HepG2 (cell line): ENCODE measurements at regions not wholly inside any gene's neighbourhood (a gene's known extent, or its start where the extent isn't known, plus 50 kb on each side); places are given as distances from the start of the nearest gene placed in this dataset.

Source experiments
- ATAC-seq: fragments of 200-7000 bp; cut with Tn5 transposase; 3 replicates; pipeline ENCODE4 v1.9.1; 2020; ENCODE audit warnings: mild to moderate bottlenecking, moderate library complexity
- BruUV-seq: library from RNA; stranded (reverse); fragments of 400-500 nt; replicated peaks from 2 replicates; lab custom pipeline; 2021; lab: Mats Ljungman, UMichigan
- CTCF ChIA-PET: fragments of 300-600 bp; formaldehyde crosslinking; extraction: SDS; loops from one replicate; lab custom pipeline; 2021; ENCODE audit warnings: low total read pairs, inconsistent platforms, low intra/inter-chr PET ratio; lab: Yijun Ruan, JAX
- POLR2A ChIA-PET: fragments of 350-600 bp; sonication (Branson Sonifier 250); formaldehyde crosslinking; loops from one replicate; lab custom pipeline; 2020; ENCODE audit warnings: antibody characterized with exemption, inconsistent platforms; lab: Yijun Ruan, JAX
- DNase-seq: peaks from one replicate; pipeline ENCODE4 v3.0.0-alpha.2; 2015; ENCODE audit warnings: low spot score
- FAIRE-seq: peaks from 3 replicates; lab custom pipeline; 2011; peaks lifted over from hg19 to GRCh38; lab: Jason Lieb, UNC
- H2AFZ ChIP-seq: one replicate; pipeline ENCODE4 v1.6.1; 2011; ENCODE audit warnings: low read length, inconsistent platforms
- H3K27ac ChIP-seq: fragments of 300-600 bp; 3 replicates; pipeline ENCODE4 v1.8.0; 2011; ENCODE audit warnings: mixed run types, mild to moderate bottlenecking, mixed read lengths, low read length, inconsistent platforms; ENCODE audit not compliant: insufficient read depth; ENCODE audit errors: extremely low read length
- H3K27me3 ChIP-seq, 2 experiments: fragments of 200-600 bp in 1 of 2; 2 replicates in 1 of 2; 3 replicates in 1 of 2; pipeline versions ENCODE4 v1.6.0 to v1.8.0; 2011; ENCODE audit warnings: low read length in 2 of 2, mild to moderate bottlenecking in 2 of 2, moderate library complexity in 2 of 2, inconsistent platforms in 1 of 2; ENCODE audit not compliant: insufficient read depth in 2 of 2, control insufficient read depth in 1 of 2
- H3K36me3 ChIP-seq, 2 experiments: fragments of 200-600 bp in 1 of 2; replicated peaks in 1 of 2; 2 replicates in 1 of 2; 3 replicates in 1 of 2; pipeline versions ENCODE4 v1.5.1 to v1.8.0; 2011; ENCODE audit warnings: low read length in 2 of 2, inconsistent platforms in 1 of 2; ENCODE audit not compliant: insufficient read depth in 2 of 2, control insufficient read depth in 1 of 2
- H3K4me1 ChIP-seq: 2 replicates; pipeline ENCODE4 v1.5.1; 2012; ENCODE audit warnings: low read length, inconsistent platforms; ENCODE audit not compliant: insufficient read depth
- H3K4me2 ChIP-seq: 2 replicates; pipeline ENCODE4 v1.6.0; 2011; ENCODE audit warnings: low read depth, low read length, inconsistent platforms
- H3K4me3 ChIP-seq, 3 experiments: fragments of 200-600 bp in 1 of 3; sonication (generic), shearing (Covaris generic) in 1 of 3; replicated peaks in 1 of 3; 2 replicates each; pipeline ENCODE4 v1.5.1; 2011 to 2016; ENCODE audit warnings: low read length in 3 of 3, inconsistent platforms in 2 of 3, low read depth in 2 of 3, mild to moderate bottlenecking in 2 of 3, control low read depth in 1 of 3, mixed read lengths in 1 of 3; ENCODE audit not compliant: insufficient read depth in 1 of 3
- H3K79me2 ChIP-seq: one replicate; pipeline ENCODE4 v1.6.1; 2011; ENCODE audit warnings: low read length, inconsistent platforms; ENCODE audit not compliant: insufficient read depth
- H3K9ac ChIP-seq: 2 replicates; pipeline ENCODE4 v1.6.0; 2011; ENCODE audit warnings: mild to moderate bottlenecking, low read depth, low read length, inconsistent platforms; ENCODE audit not compliant: insufficient read depth
- H3K9me3 ChIP-seq: 2 replicates; pipeline ENCODE4 v1.5.1; 2012; ENCODE audit warnings: mild to moderate bottlenecking, low read length
- H4K20me1 ChIP-seq: 2 replicates; pipeline ENCODE4 v1.6.0; 2011; ENCODE audit warnings: inconsistent platforms, mild to moderate bottlenecking, low read length, moderate library complexity; ENCODE audit not compliant: insufficient read depth
- CEBPB ChIP-seq: IDR thresholded peaks from 2 replicates; pipeline ENCODE4 v1.6.1; 2011; ENCODE audit warnings: low read depth, low read length, improper control_type of control experiment, borderline replicate concordance
- DNMT1 ChIP-seq: sonication (generic); formaldehyde crosslinking; IDR thresholded peaks from 2 replicates; pipeline ENCODE4 v1.5.1; 2020; ENCODE audit warnings: mild to moderate bottlenecking, missing genetic modification reagents
- ESRRA ChIP-seq: sonication (generic); formaldehyde crosslinking; IDR thresholded peaks from 2 replicates; pipeline ENCODE4 v1.5.1; 2020; ENCODE audit warnings: mild to moderate bottlenecking, low read depth, missing genetic modification reagents
- HNF4A ChIP-seq: sonication (generic); formaldehyde crosslinking; IDR thresholded peaks from 2 replicates; pipeline ENCODE4 v1.4.0; 2020; ENCODE audit warnings: missing genetic modification reagents
- NFIC ChIP-seq: IDR thresholded peaks from 2 replicates; pipeline ENCODE4 v1.6.1; 2012; ENCODE audit warnings: mild to moderate bottlenecking, low read length, inconsistent platforms
- POLR2G ChIP-seq: fragments of 200-400 bp; formaldehyde crosslinking; IDR thresholded peaks from 2 replicates; pipeline ENCODE4 v1.6.1; 2018; ENCODE audit warnings: mild to moderate bottlenecking, low read depth, low read length, moderate library complexity
- PRMT3 ChIP-seq: sonication (generic); formaldehyde crosslinking; IDR thresholded peaks from 2 replicates; pipeline ENCODE4 v1.8.1; 2022; ENCODE audit warnings: low read depth, mild to moderate bottlenecking, moderate library complexity, missing genetic modification reagents, borderline replicate concordance
- RAD21 ChIP-seq: fragments of 450-650 bp; formaldehyde crosslinking; IDR thresholded peaks from 2 replicates; pipeline ENCODE4 v1.5.0; 2020; ENCODE audit warnings: mild to moderate bottlenecking
- SNAPC2 ChIP-seq: sonication (generic); formaldehyde crosslinking; IDR thresholded peaks from 2 replicates; pipeline ENCODE4 v1.8.1; 2022; ENCODE audit warnings: mild to moderate bottlenecking, missing genetic modification reagents
- SRSF1 ChIP-seq: fragments of 200-400 bp; formaldehyde crosslinking; optimal IDR thresholded peaks from 2 replicates; pipeline ENCODE3; 2017; ENCODE audit warnings: mild to moderate bottlenecking, low read depth, low read length, moderate library complexity
- ZFAT ChIP-seq: sonication (generic); formaldehyde crosslinking; conservative IDR thresholded peaks from 2 replicates; pipeline ENCODE4 v1.8.1; 2023; ENCODE audit warnings: missing genetic modification reagents, inconsistent platforms
- ZNF180 ChIP-seq: sonication (generic); formaldehyde crosslinking; IDR thresholded peaks from 2 replicates; pipeline ENCODE4 v1.4.0; 2020; ENCODE audit warnings: low read depth, missing genetic modification reagents, borderline replicate concordance
- ZNF383 ChIP-seq: sonication (generic); formaldehyde crosslinking; IDR thresholded peaks from 2 replicates; pipeline ENCODE4 v1.4.0; 2020; ENCODE audit warnings: missing genetic modification reagents, mild to moderate bottlenecking, borderline replicate concordance
- ZNF564 ChIP-seq: sonication (generic); formaldehyde crosslinking; IDR thresholded peaks from 2 replicates; pipeline ENCODE4 v1.8.1; 2023; ENCODE audit warnings: mild to moderate bottlenecking, missing genetic modification reagents
- WGBS: methylation state at CpG from one replicate; pipeline ENCODE4 v1.1.6; 2017; ENCODE audit warnings: low lambda C conversion rate; 5-methylcytosine and 5-hydroxymethylcytosine counted together
- in situ Hi-C: cut with HindIII; loops from 2 replicates; pipeline ENCODE4 v1.10.0; 2017; ENCODE audit warnings: low pct_unique_long_range_greater_than_20kb; ENCODE audit not compliant: extremely low pct_ligation_motif_present
- intact Hi-C: fragments of 100-400 bp; cut with micrococcal nuclease; formaldehyde crosslinking; loops from one replicate; pipeline ENCODE4 v1.10.0; 2022; ENCODE audit not compliant: unreplicated experiment
- TF ChIP-seq, protein P1 (sequence below): sonication (generic); formaldehyde crosslinking; IDR thresholded peaks from 2 replicates; pipeline ENCODE4 v1.8.0; 2022; ENCODE audit warnings: mild to moderate bottlenecking, missing genetic modification reagents; ENCODE audit not compliant: insufficient replicate concordance

DNA sequence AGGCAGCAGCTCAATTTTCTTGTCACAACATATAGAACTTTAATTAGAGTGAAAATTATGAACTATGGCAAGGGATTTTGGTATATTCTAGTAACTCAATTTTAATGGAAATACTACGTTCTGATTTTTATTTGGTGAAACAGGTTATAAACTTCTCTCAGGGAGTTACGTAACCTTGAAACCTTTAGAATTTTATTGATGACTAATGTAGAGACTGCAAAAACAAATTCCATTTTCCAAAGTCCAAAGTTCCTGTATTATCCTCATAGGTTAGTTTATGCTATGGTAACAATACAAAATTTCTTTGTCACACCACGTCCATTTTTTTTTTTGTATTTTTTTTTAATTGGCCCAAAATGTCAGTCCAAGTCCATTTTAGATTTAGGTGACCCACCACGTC, 185.7 kb downstream of the KLF5 start:
- Histone ChIP-seq H3K9me3 (no peaks in the 10 kb centered on the region), H3K9ac (no peak overlapping the region), H3K4me3 (no peak overlapping the region), H2AFZ (no peak overlapping the region), H3K79me2 (no peaks in the 10 kb centered on the region), H3K36me3 (no peaks in the 10 kb centered on the region), H3K27me3 (no peaks in the 10 kb centered on the region), H4K20me1 (no peaks in the 10 kb centered on the region), H3K4me2 (no peak overlapping the region), H3K27ac (no peak overlapping the region), H3K4me1 (no peaks in the 10 kb centered on the region)
- in situ Hi-C loops (no loop called here), intact Hi-C loops (no loop called here)
- POLR2A ChIA-PET = no interaction called here
- FAIRE-seq = no peak
- no peak for DNase-seq
- no TSS peak for BruUV-seq
- CTCF ChIA-PET = no interaction called here
- 34% methylated on average over 4 of the region's 4 CpGs for WGBS
- ATAC-seq = no peak
- no peak for TF ChIP-seq ZNF564 (CRISPR knock-in tag)
- TF ChIP-seq ESRRA = no peak
- no peak for TF ChIP-seq SNAPC2 (CRISPR knock-in tag)
- no peak for TF ChIP-seq HNF4A (CRISPR knock-in tag)
- no peak for TF ChIP-seq ZNF180
- TF ChIP-seq NFIC = no peak
- no peak for TF ChIP-seq CEBPB
- TF ChIP-seq ZNF383 (CRISPR knock-in tag) = no peak
- TF ChIP-seq ZFAT (CRISPR knock-in tag) = no peak
- no peak for TF ChIP-seq PRMT3 (CRISPR knock-in tag)
- no peak for TF ChIP-seq RAD21 (CRISPR knock-in tag)

DNA sequence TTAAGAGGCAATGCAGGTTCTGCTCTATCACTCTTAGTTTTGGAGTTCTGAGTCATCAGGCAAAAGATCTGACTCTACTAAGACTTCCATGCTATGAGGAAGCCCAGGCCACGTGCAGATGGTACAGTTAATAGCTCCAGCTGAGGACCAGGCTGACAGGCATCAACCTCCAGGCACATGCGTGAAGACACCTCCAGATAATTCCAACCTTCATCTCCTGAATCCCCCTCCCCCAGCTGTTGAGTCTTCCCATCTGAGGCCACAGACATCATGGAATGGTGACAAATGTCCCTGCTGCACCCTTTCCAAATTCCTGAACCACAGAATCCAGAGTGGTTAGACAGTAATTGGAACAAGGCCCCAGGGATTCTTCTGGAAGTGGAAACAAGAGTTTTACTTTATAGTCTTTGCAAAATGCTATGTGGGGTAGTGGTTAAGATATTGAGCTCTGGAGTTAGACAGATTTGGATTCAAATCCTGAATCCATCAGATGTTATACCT, 183.8 kb downstream of the KLF5 start:
- no TSS peak for BruUV-seq
- Histone ChIP-seq H3K4me3 (no peak overlapping the region), H2AFZ (no peak overlapping the region), H3K36me3 (no peaks in the 10 kb centered on the region), H3K4me2 (no peak overlapping the region), H3K9ac (no peak overlapping the region), H3K79me2 (no peaks in the 10 kb centered on the region), H3K27me3 (no peaks in the 10 kb centered on the region), H3K4me1 (no peaks in the 10 kb centered on the region), H3K27ac (no peak overlapping the region), H4K20me1 (no peaks in the 10 kb centered on the region), H3K9me3 (no peaks in the 10 kb centered on the region)
- WGBS = 56% methylated on average over 2 of the region's 2 CpGs
- DNase-seq (no peak), FAIRE-seq (no peak), ATAC-seq (no peak)
- CTCF ChIA-PET = no interaction called here
- in situ Hi-C loops (no loop called here), intact Hi-C loops (no loop called here)
- TF ChIP-seq POLR2G (no peak), DNMT1 (no peak), SRSF1 (no peak)
- TF ChIP-seq, protein P1, sequence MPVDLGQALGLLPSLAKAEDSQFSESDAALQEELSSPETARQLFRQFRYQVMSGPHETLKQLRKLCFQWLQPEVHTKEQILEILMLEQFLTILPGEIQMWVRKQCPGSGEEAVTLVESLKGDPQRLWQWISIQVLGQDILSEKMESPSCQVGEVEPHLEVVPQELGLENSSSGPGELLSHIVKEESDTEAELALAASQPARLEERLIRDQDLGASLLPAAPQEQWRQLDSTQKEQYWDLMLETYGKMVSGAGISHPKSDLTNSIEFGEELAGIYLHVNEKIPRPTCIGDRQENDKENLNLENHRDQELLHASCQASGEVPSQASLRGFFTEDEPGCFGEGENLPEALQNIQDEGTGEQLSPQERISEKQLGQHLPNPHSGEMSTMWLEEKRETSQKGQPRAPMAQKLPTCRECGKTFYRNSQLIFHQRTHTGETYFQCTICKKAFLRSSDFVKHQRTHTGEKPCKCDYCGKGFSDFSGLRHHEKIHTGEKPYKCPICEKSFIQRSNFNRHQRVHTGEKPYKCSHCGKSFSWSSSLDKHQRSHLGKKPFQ (CRISPR knock-in tag) = no peak
- POLR2A ChIA-PET = no interaction called here
